GM10266 (cell line): ENCODE measurements at regions not wholly inside any gene's neighbourhood (a gene's known extent, or its start where the extent isn't known, plus 50 kb on each side); places are given as distances from the start of the nearest gene placed in this dataset.

ENCODE experiments used
- DNase-seq: peaks from one replicate; pipeline ENCODE4 v3.0.0; 2012; ENCODE audit errors: extremely low spot score
- CTCF ChIP-seq: IDR thresholded peaks from 2 replicates; pipeline ENCODE4 v1.5.1; 2012; ENCODE audit warnings: mild to moderate bottlenecking, low read depth; ENCODE audit not compliant: control insufficient read depth, insufficient read depth; ENCODE audit errors: missing control alignments

GRCh38 chr3:75015280-75015679 is 400.8 kb upstream of the CNTN3 start:
- no peak for DNase-seq

GRCh38 chr3:75035146-75035545 is 420.7 kb upstream of the CNTN3 start:
- no peak for TF ChIP-seq CTCF
- no peak for DNase-seq

More at GRCh38 chr3:75015280-75015679, 400.8 kb upstream of the CNTN3 start:
- no peak for TF ChIP-seq CTCF

GRCh38 chr3:75042941-75043340 is 428.5 kb upstream of the CNTN3 start:
- no peak for DNase-seq
- no peak for TF ChIP-seq CTCF

GRCh38 chr3:75048650-75049049 is 434.2 kb upstream of the CNTN3 start:
- no peak for DNase-seq
- TF ChIP-seq CTCF: no peak

GRCh38 chr3:75049533-75049932 is 435.1 kb upstream of the CNTN3 start:
- DNase-seq: no peak
- no peak for TF ChIP-seq CTCF

GRCh38 chr3:75059120-75059519 is 444.7 kb upstream of the CNTN3 start:
- no peak for DNase-seq
- no peak for TF ChIP-seq CTCF

- no peak for DNase-seq
- no peak for TF ChIP-seq CTCF
These were observed 447.3 kb upstream of the CNTN3 start for GRCh38 chr3:75061806-75062205.
